Neuronal stem cell (in vitro differentiated cells): ENCODE measurements at regions not wholly inside any gene's neighbourhood (a gene's known extent, or its start where the extent isn't known, plus 50 kb on each side); places are given as distances from the start of the nearest gene placed in this dataset.

ENCODE experiments used
- DNase-seq: peaks from one replicate; pipeline ENCODE4 v3.0.0-alpha.2; 2013; ENCODE audit warnings: low spot score
- H2AFZ ChIP-seq: one replicate; pipeline ENCODE4 v1.6.1; 2013; ENCODE audit warnings: mild to moderate bottlenecking, low read length, inconsistent platforms
- H2AK5ac ChIP-seq: 2 replicates; pipeline ENCODE4 v1.6.1; 2013; ENCODE audit warnings: low read depth, mild to moderate bottlenecking, inconsistent platforms, low read length, moderate library complexity, mixed read lengths
- H2BK120ac ChIP-seq: 2 replicates; pipeline ENCODE4 v1.6.1; 2013; ENCODE audit warnings: low read depth, mild to moderate bottlenecking, inconsistent platforms, low read length, moderate library complexity, mixed read lengths
- H2BK12ac ChIP-seq: one replicate; pipeline ENCODE4 v1.6.1; 2013; ENCODE audit warnings: low read length, inconsistent platforms
- H2BK15ac ChIP-seq: 2 replicates; pipeline ENCODE4 v1.6.1; 2013; ENCODE audit warnings: mild to moderate bottlenecking, low read length, inconsistent platforms, mixed read lengths
- H2BK5ac ChIP-seq: one replicate; pipeline ENCODE4 v1.6.1; 2013; ENCODE audit warnings: inconsistent platforms, mild to moderate bottlenecking, low read length, moderate library complexity
- H3K14ac ChIP-seq: one replicate; pipeline ENCODE4 v1.6.1; 2013; ENCODE audit warnings: low read length, inconsistent platforms
- H3K18ac ChIP-seq: 2 replicates; pipeline ENCODE4 v1.6.1; 2013; ENCODE audit warnings: low read length, inconsistent platforms
- H3K23ac ChIP-seq: 2 replicates; pipeline ENCODE4 v1.6.1; 2013; ENCODE audit warnings: low read depth, mild to moderate bottlenecking, mixed read lengths, low read length, inconsistent platforms; ENCODE audit not compliant: poor library complexity
- H3K27ac ChIP-seq: replicated peaks from 3 replicates; pipeline ENCODE4 v1.5.1; 2013; ENCODE audit warnings: low read length, inconsistent platforms
- H3K27me3 ChIP-seq, 3 experiments: 2 replicates each; pipeline ENCODE4 v1.6.1; 2013; ENCODE audit warnings: low read length in 3 of 3, mild to moderate bottlenecking in 2 of 3, inconsistent platforms in 1 of 3, low read depth in 1 of 3, mixed read lengths in 1 of 3, moderate library complexity in 1 of 3; ENCODE audit not compliant: control insufficient read depth in 3 of 3, insufficient read depth in 3 of 3
- H3K36me3 ChIP-seq, 2 donors: replicated peaks in 1 of 2; 2 replicates each; pipeline ENCODE4 v1.6.1; 2013; ENCODE audit warnings: low read length in 2 of 2; ENCODE audit not compliant: control insufficient read depth in 2 of 2, insufficient read depth in 2 of 2
- H3K4ac ChIP-seq: 2 replicates; pipeline ENCODE4 v1.6.1; 2013; ENCODE audit warnings: inconsistent platforms, mild to moderate bottlenecking, low read length, moderate library complexity
- H3K4me1 ChIP-seq, 2 donors: 1 replicate in 1 of 2; 2 replicates in 1 of 2; pipeline ENCODE4 v1.6.1; 2013; ENCODE audit warnings: low read length in 2 of 2, low read depth in 1 of 2; ENCODE audit not compliant: control insufficient read depth in 2 of 2, insufficient read depth in 1 of 2
- H3K4me2 ChIP-seq: one replicate; pipeline ENCODE4 v1.6.1; 2013; ENCODE audit warnings: mild to moderate bottlenecking, low read length, inconsistent platforms; ENCODE audit not compliant: insufficient read depth, poor library complexity, severe bottlenecking
- H3K4me3 ChIP-seq, 2 donors: 2 replicates each; pipeline ENCODE4 v1.5.1; 2013; ENCODE audit warnings: low read length in 2 of 2, mild to moderate bottlenecking in 2 of 2, inconsistent platforms in 1 of 2, moderate library complexity in 1 of 2
- H3K79me1 ChIP-seq: one replicate; pipeline ENCODE4 v1.6.1; 2013; ENCODE audit warnings: low read depth, mild to moderate bottlenecking, inconsistent platforms, low read length, moderate library complexity
- H3K9ac ChIP-seq: one replicate; pipeline ENCODE4 v1.6.1; 2013; ENCODE audit warnings: mild to moderate bottlenecking, low read depth, low read length, inconsistent platforms; ENCODE audit not compliant: poor library complexity
- H3K9me3 ChIP-seq, 2 donors: replicated peaks in 1 of 2; 2 replicates each; pipeline versions ENCODE3 to v1.6.1; 2013; ENCODE audit warnings: low read length in 2 of 2, mild to moderate bottlenecking in 2 of 2, inconsistent platforms in 1 of 2, low read depth in 1 of 2, mixed read lengths in 1 of 2, moderate library complexity in 1 of 2; ENCODE audit not compliant: control insufficient read depth in 2 of 2, insufficient read depth in 1 of 2
- H4K8ac ChIP-seq: one replicate; pipeline ENCODE4 v1.6.1; 2013; ENCODE audit warnings: low read depth, mild to moderate bottlenecking, inconsistent platforms, low read length, moderate library complexity
- H4K91ac ChIP-seq: one replicate; pipeline ENCODE4 v1.6.1; 2013; ENCODE audit warnings: low read length, low read depth, mild to moderate bottlenecking, inconsistent platforms; ENCODE audit not compliant: poor library complexity
- WGBS, 2 donors: extraction: QIAGEN DNeasy Blood & Tissue Kit; methylation state at CpG; one replicate each; pipeline ENCODE4 v1.1.7; 2013; ENCODE audit warnings: missing lambda C conversion rate in 2 of 2, mixed read lengths in 1 of 2; ENCODE audit not compliant: insufficient read length in 2 of 2, insufficient replicate concordance in 1 of 2; ENCODE audit errors: extremely low coverage in 2 of 2; 5-methylcytosine and 5-hydroxymethylcytosine counted together

GRCh38 chr2:215718890-215719289, 283.0 kb upstream of the FN1 start:
- no peak overlapping the region for H4K8ac ChIP-seq
- no peak overlapping the region for H3K4ac ChIP-seq
- no peak overlapping the region for H4K91ac ChIP-seq
- no peak overlapping the region for H3K18ac ChIP-seq
- no peak overlapping the region for H2BK15ac ChIP-seq
- H2AK5ac ChIP-seq: no peak overlapping the region
- H3K4me3 ChIP-seq: no peak overlapping the region
- H3K4me1 ChIP-seq: no peaks in the 10 kb centered on the region
- H3K14ac ChIP-seq: no peak overlapping the region
- no peak overlapping the region for H3K23ac ChIP-seq
- no peaks in the 10 kb centered on the region for H3K9me3 ChIP-seq
- H2BK120ac ChIP-seq: no peak overlapping the region
- no peak for DNase-seq
- H3K27ac ChIP-seq: no peak overlapping the region
- no peak overlapping the region for H3K4me2 ChIP-seq
- WGBS, 2 donors: no CpG with 5 or more reads among the region's 3 CpGs
- no peak overlapping the region for H2BK5ac ChIP-seq
- no peaks in the 10 kb centered on the region for H3K27me3 ChIP-seq
- H3K36me3 ChIP-seq: no peaks in the 10 kb centered on the region
- H3K79me1 ChIP-seq: no peaks in the 10 kb centered on the region
- H2AFZ ChIP-seq: no peak overlapping the region
- no peak overlapping the region for H3K9ac ChIP-seq
- no peak overlapping the region for H2BK12ac ChIP-seq

DNA sequence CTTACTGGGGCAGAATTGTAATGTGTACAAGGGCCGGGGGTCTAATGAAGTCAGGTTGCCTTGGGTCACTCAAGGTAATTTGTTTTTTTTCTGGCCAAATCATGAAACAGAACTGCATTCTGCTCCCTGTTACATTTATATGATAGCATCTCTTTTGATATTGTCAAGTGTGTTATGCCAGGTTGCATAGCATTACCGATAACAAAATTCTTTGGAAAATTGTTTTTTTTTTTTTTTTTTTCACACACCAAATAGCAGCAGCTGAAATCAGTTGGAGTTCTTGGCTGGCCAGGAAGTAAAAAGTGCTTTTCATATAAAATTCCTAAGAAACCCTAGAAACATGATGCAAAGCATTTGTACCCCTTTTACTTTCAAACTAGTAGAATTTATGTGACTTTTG, 282.6 kb upstream of the FN1 start:
- Histone ChIP-seq H3K36me3 (no peaks in the 10 kb centered on the region), H3K14ac (no peak overlapping the region), H3K23ac (no peak overlapping the region), H3K4me2 (no peak overlapping the region), H3K4me3 (no peak overlapping the region), H3K9ac (no peak overlapping the region), H3K4me1 (no peaks in the 10 kb centered on the region), H3K9me3 (no peaks in the 10 kb centered on the region), H2BK15ac (no peak overlapping the region), H2AFZ (peak overlapping the region; percentile 71), H2BK12ac (no peak overlapping the region), H3K4ac (no peak overlapping the region), H3K27ac (no peak overlapping the region), H4K91ac (no peak overlapping the region), H2BK5ac (no peak overlapping the region), H3K27me3 (no peaks in the 10 kb centered on the region), H2BK120ac (no peak overlapping the region), H3K18ac (no peak overlapping the region), H3K79me1 (no peaks in the 10 kb centered on the region), H4K8ac (no peak overlapping the region), H2AK5ac (no peak overlapping the region)
- no CpG with 5 or more reads among the region's 2 CpGs for WGBS, 2 donors
- DNase-seq: no peak

DNA sequence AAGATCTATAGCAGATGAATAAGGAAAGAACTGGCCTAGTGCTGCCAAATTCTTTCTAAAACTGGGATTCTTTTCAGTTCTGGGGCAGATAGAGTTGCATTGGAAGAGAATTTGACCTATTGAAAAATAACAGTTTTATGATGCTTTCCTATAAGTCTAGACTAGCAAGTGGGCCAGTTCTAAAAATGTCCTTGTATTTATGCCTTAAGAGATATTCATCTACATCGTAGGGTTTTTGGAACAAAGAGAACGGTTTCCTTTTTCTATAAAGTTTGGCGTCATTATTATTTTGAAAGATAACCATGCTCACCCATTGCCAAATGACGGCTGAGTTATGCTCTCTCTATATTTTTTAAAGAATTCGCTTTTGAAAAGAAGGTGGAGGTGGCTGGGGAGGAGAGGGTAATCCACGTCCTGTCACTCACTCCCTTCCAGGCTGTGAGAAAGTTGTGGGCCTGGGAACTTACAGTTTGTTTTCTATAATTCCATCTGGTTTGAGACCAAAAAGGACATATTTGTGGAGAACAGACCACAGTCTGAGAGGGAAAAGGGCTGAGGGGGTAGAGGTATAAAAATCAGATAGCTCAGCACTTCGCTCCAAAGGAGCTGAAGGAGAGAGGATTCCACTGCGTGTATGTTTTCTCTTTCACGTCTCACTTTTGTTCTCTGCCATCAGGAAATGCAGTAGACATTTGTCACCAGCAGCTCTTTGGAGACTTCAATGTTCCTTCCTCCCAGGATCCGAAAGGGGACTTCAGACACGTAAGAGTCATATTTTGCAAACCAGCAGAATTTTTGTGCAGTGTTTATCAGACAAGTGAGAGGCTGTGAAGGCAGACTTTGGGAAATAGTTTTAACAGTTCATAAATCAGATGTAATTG, 281.9 kb upstream of the FN1 start:
- Histone ChIP-seq H3K18ac (no peak overlapping the region), H3K14ac (no peak overlapping the region), H3K23ac (no peak overlapping the region), H4K8ac (no peak overlapping the region), H3K36me3 (no peaks in the 10 kb centered on the region), H2BK120ac (no peak overlapping the region), H2BK15ac (no peak overlapping the region), H2BK12ac (no peak overlapping the region), H3K4ac (no peak overlapping the region), H4K91ac (no peak overlapping the region), H2AK5ac (no peak overlapping the region), H3K9me3 (no peaks in the 10 kb centered on the region), H2AFZ (peak overlapping the region; percentile 71), H3K79me1 (no peaks in the 10 kb centered on the region), H3K9ac (no peak overlapping the region), H3K4me3 (no peak overlapping the region), H3K4me1 (no peaks in the 10 kb centered on the region), H3K27me3 (no peaks in the 10 kb centered on the region), H3K4me2 (no peak overlapping the region), H2BK5ac (no peak overlapping the region), H3K27ac (no peak overlapping the region)
- no CpG with 5 or more reads among the region's 11 CpGs for WGBS, 2 donors
- no peak for DNase-seq

- Histone ChIP-seq H3K27ac (no peak overlapping the region), H3K9me3 (no peaks in the 10 kb centered on the region), H3K4me2 (no peak overlapping the region), H2AFZ (no peak overlapping the region), H2BK5ac (no peak overlapping the region), H3K27me3 (no peaks in the 10 kb centered on the region), H3K4ac (no peak overlapping the region), H3K9ac (no peak overlapping the region), H3K23ac (no peak overlapping the region), H4K91ac (no peak overlapping the region), H3K4me3 (no peak overlapping the region), H2BK12ac (no peak overlapping the region), H3K18ac (no peak overlapping the region), H3K36me3 (no peaks in the 10 kb centered on the region), H2AK5ac (no peak overlapping the region), H2BK120ac (no peak overlapping the region), H2BK15ac (no peak overlapping the region), H3K79me1 (no peaks in the 10 kb centered on the region), H4K8ac (no peak overlapping the region), H3K14ac (no peak overlapping the region), H3K4me1 (peaks cover 0 to 2% of the 10 kb centered on the region in 2 donors)
- no peak for DNase-seq
- WGBS, 2 donors: no CpG with 5 or more reads among the region's 6 CpGs
Observed at GRCh38 chr2:215716956-215717355, 281.1 kb upstream of the FN1 start.
